BE2C (cell line): ENCODE measurements at regions not wholly inside any gene's neighbourhood (a gene's known extent, or its start where the extent isn't known, plus 50 kb on each side); places are given as distances from the start of the nearest gene placed in this dataset.

ENCODE experiments used
- DNase-seq: peaks from one replicate; pipeline ENCODE4 v3.0.0-alpha.2; 2020
- H3K27me3 ChIP-seq: fragments of 250-450 bp; sonication (Bioruptor Pico); 2 replicates; pipeline ENCODE4 v1.5.1; 2020; ENCODE audit warnings: mild to moderate bottlenecking
- H3K36me3 ChIP-seq: fragments of 250-450 bp; sonication (Bioruptor Pico); 2 replicates; pipeline ENCODE4 v1.5.1; 2020; ENCODE audit warnings: mild to moderate bottlenecking
- H3K4me1 ChIP-seq: fragments of 250-450 bp; sonication (Bioruptor Pico); 2 replicates; pipeline ENCODE4 v1.5.1; 2020
- H3K4me3 ChIP-seq: 2 replicates; pipeline ENCODE4 v1.5.1; 2011; ENCODE audit warnings: low read depth, low read length
- H3K9me3 ChIP-seq: fragments of 250-450 bp; sonication (Bioruptor Pico); 2 replicates; pipeline ENCODE4 v1.5.1; 2020
- CTCF ChIP-seq: IDR thresholded peaks from 2 replicates; pipeline ENCODE4 v1.5.1; 2012; ENCODE audit warnings: mild to moderate bottlenecking, low read depth, low read length

DNA sequence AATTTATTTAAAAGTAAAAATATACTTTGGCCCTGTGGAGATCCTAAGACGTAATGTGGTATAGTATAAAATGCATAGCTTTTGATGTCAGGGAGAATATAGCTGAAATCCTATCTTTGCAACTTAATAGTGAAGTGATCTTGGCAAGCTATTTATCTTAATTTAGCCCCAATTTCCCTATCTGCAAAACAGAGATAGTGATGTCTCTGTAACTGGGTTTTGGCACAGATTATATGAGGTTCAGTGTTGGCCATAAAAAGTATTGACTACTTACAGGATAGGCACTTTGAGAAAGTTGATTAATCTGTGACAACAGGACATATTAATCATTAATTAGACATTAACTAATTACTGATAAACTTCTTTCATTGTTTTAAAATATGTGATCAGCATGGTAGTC is 89.2 kb downstream of the ISL1 start:
- Histone ChIP-seq H3K27me3 (no peaks in the 10 kb centered on the region), H3K9me3 (no peaks in the 10 kb centered on the region), H3K36me3 (no peaks in the 10 kb centered on the region), H3K4me3 (no peak overlapping the region), H3K4me1 (peaks cover 19% of the 10 kb centered on the region)
- TF ChIP-seq CTCF = no peak
- DNase-seq = no peak

DNA sequence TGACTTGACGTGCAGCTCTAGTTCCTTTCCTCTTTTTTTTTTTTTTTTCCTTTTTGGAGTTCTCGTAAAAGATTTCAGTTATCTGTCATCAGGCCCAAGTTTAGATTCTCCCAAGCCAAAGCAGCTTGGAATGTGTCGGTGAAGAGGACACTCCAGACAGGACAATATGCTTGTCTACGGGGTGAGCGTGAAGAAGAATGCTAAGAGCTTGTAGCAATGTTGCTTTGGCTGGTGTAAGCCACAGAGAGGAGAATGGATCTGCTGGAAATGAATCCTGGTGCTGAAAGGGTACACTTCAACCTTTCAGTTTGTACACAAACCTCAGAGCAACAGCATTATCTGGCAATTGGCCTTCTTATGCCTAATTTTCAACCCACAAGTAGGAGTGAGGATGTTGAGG is 92.4 kb downstream of the ISL1 start:
- TF ChIP-seq CTCF = no peak
- Histone ChIP-seq H3K27me3 (no peaks in the 10 kb centered on the region), H3K36me3 (no peaks in the 10 kb centered on the region), H3K9me3 (no peaks in the 10 kb centered on the region), H3K4me3 (no peak overlapping the region), H3K4me1 (peaks cover 12% of the 10 kb centered on the region)
- DNase-seq = no peak

- H3K9me3 ChIP-seq = no peaks in the 10 kb centered on the region
- no peaks in the 10 kb centered on the region for H3K27me3 ChIP-seq
- H3K4me3 ChIP-seq = no peak overlapping the region
- peaks cover 9% of the 10 kb centered on the region for H3K4me1 ChIP-seq
- no peaks in the 10 kb centered on the region for H3K36me3 ChIP-seq
- no peak for TF ChIP-seq CTCF
- no peak for DNase-seq
These were observed 93.2 kb downstream of the ISL1 start for GRCh38 chr5:51476431-51476830.

GRCh38 chr5:51479840-51480239 is 96.6 kb downstream of the ISL1 start:
- TF ChIP-seq CTCF = no peak

GRCh38 chr5:51484326-51484725 is 101.1 kb downstream of the ISL1 start:
- peaks cover 2% of the 10 kb centered on the region for H3K4me1 ChIP-seq

More at GRCh38 chr5:51479840-51480239, 96.6 kb downstream of the ISL1 start:
- H3K36me3 ChIP-seq = no peaks in the 10 kb centered on the region
- H3K27me3 ChIP-seq = no peaks in the 10 kb centered on the region
- H3K4me1 ChIP-seq = peaks cover 2% of the 10 kb centered on the region
- no peaks in the 10 kb centered on the region for H3K9me3 ChIP-seq
- H3K4me3 ChIP-seq = no peak overlapping the region
- DNase-seq = no peak

GRCh38 chr5:51486158-51486557 is 102.9 kb downstream of the ISL1 start:
- no peaks in the 10 kb centered on the region for H3K36me3 ChIP-seq
- no peak overlapping the region for H3K4me3 ChIP-seq
- no peak for TF ChIP-seq CTCF
- H3K9me3 ChIP-seq = no peaks in the 10 kb centered on the region
- peaks cover 5% of the 10 kb centered on the region; the same call in 1 of the 2 replicates for H3K4me1 ChIP-seq
- DNase-seq = no peak
- H3K27me3 ChIP-seq = no peaks in the 10 kb centered on the region

More at GRCh38 chr5:51484326-51484725, 101.1 kb downstream of the ISL1 start:
- no peaks in the 10 kb centered on the region for H3K36me3 ChIP-seq
- no peaks in the 10 kb centered on the region for H3K27me3 ChIP-seq
- H3K9me3 ChIP-seq = no peaks in the 10 kb centered on the region
- TF ChIP-seq CTCF = no peak
- H3K4me3 ChIP-seq = no peak overlapping the region
- no peak for DNase-seq
